Esophagus muscularis mucosa (tissue), 4 donors: ENCODE measurements at regions not wholly inside any gene's neighbourhood (a gene's known extent, or its start where the extent isn't known, plus 50 kb on each side); places are given as distances from the start of the nearest gene placed in this dataset.

Experiments used
- DNase-seq: peaks from one replicate; pipeline ENCODE4 v3.0.0-alpha.2; 2017; ENCODE audit errors: extremely low spot score
- H3K27ac ChIP-seq, 4 donors: fragments of 200-600 bp; sonication (generic); replicated peaks in 1 of 4; 1 replicate in 3 of 4; 2 replicates in 1 of 4; pipeline ENCODE4 v1.5.1; 2016 to 2019; ENCODE audit warnings: mild to moderate bottlenecking in 1 of 4
- H3K27me3 ChIP-seq, 4 donors: fragments of 200-600 bp; sonication (generic); one replicate each; pipeline versions ENCODE4 v1.5.1 to v1.6.0; 2016 to 2019
- H3K36me3 ChIP-seq, 4 donors: fragments of 200-600 bp; sonication (generic); one replicate each; pipeline ENCODE4 v1.5.1; 2016 to 2019
- H3K4me1 ChIP-seq, 4 donors: fragments of 200-600 bp; sonication (generic); one replicate each; pipeline ENCODE4 v1.5.1; 2016 to 2019
- H3K4me3 ChIP-seq, 4 donors: fragments of 200-600 bp; sonication (generic); 1 replicate in 2 of 4; 2 replicates in 2 of 4; pipeline ENCODE4 v1.5.1; 2016 to 2019; ENCODE audit warnings: mild to moderate bottlenecking in 4 of 4, moderate library complexity in 1 of 4
- H3K9me3 ChIP-seq, 4 donors: fragments of 200-600 bp; sonication (generic); 1 replicate in 3 of 4; 2 replicates in 1 of 4; pipeline ENCODE4 v1.5.1; 2016 to 2019
- EP300 ChIP-seq: sonication (generic); formaldehyde crosslinking; IDR thresholded peaks from one replicate; pipeline ENCODE4 v1.6.1; 2017; ENCODE audit warnings: antibody characterized with exemption
- POLR2A ChIP-seq: fragments of 450-650 bp; IDR thresholded peaks from one replicate; pipeline ENCODE4 v1.6.1; 2017; ENCODE audit warnings: antibody characterized with exemption, moderate library complexity, mild to moderate bottlenecking, low read depth
- POLR2AphosphoS5 ChIP-seq, 2 donors: sonication (generic); formaldehyde crosslinking; IDR thresholded peaks; one replicate each; pipeline ENCODE4 v1.6.1; 2017; ENCODE audit warnings: antibody characterized with exemption in 2 of 2
- WGBS: methylation state at CpG from one replicate; pipeline ENCODE4 v1.1.5; 2018; 5-methylcytosine and 5-hydroxymethylcytosine counted together
- intact Hi-C: fragments of 100-400 bp; cut with DNase I; formaldehyde crosslinking; loops from one replicate; pipeline ENCODE4 v1.15.1; 2023
- TF ChIP-seq, protein P1 (sequence below), 3 experiments: fragments of 200-600 bp in 2 of 3; fragments of 450-650 bp in 1 of 3; sonication (generic) in 2 of 3; IDR thresholded peaks; one replicate each; pipeline ENCODE4 v1.5.1; 2017 to 2019; ENCODE audit warnings: antibody characterized with exemption in 3 of 3, mild to moderate bottlenecking in 2 of 3, moderate library complexity in 1 of 3

GRCh38 chr10:2852574-2853323 is 214.6 kb upstream of the PFKP start:
- TF ChIP-seq POLR2AphosphoS5 (IDR thresholded peaks at IDR 0.05) (no peak), EP300 (no peak), POLR2A (no peak)
- TF ChIP-seq, protein P1, sequence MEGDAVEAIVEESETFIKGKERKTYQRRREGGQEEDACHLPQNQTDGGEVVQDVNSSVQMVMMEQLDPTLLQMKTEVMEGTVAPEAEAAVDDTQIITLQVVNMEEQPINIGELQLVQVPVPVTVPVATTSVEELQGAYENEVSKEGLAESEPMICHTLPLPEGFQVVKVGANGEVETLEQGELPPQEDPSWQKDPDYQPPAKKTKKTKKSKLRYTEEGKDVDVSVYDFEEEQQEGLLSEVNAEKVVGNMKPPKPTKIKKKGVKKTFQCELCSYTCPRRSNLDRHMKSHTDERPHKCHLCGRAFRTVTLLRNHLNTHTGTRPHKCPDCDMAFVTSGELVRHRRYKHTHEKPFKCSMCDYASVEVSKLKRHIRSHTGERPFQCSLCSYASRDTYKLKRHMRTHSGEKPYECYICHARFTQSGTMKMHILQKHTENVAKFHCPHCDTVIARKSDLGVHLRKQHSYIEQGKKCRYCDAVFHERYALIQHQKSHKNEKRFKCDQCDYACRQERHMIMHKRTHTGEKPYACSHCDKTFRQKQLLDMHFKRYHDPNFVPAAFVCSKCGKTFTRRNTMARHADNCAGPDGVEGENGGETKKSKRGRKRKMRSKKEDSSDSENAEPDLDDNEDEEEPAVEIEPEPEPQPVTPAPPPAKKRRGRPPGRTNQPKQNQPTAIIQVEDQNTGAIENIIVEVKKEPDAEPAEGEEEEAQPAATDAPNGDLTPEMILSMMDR (IDR thresholded peaks at IDR 0.05): no peak
- intact Hi-C loops: no loop called here
- no peaks in the 10 kb centered on the region for H3K36me3 ChIP-seq

DNA sequence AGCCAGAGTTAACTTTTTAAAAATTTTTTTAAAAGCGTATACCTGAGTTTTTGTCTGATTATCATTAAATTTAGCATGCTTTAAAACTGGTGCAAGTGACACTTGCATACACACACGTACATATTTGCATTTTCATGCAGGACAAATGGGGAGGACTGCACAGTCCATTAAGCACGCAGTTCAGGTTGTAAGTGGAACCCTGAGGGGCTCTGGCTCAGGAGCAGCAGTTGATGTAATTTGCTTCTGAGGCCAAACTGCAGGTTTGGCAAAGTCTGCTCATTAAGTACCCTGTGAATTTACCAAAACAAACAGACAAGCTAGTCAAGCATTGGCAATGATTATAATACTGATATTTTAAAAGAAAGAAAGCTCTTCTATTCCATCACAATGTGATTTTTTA is 215.8 kb upstream of the PFKP start:
- intact Hi-C loops: no loop called here
- Histone ChIP-seq H3K4me3 (no peak overlapping the region), H3K36me3 (no peaks in the 10 kb centered on the region), H3K9me3 (no peaks in the 10 kb centered on the region), H3K4me1 (no peaks in the 10 kb centered on the region), H3K27ac (no peak overlapping the region), H3K27me3 (peaks cover 0 to 14% (median 0%) of the 10 kb centered on the region in 4 donors)
- TF ChIP-seq POLR2AphosphoS5 (IDR thresholded peaks at IDR 0.05): no peak
- TF ChIP-seq, protein P1 (IDR thresholded peaks at IDR 0.05): no peak
- TF ChIP-seq POLR2A: no peak
- TF ChIP-seq EP300: no peak
- no peak for DNase-seq
- WGBS: 77% methylated on average over 3 of the region's 3 CpGs

More at GRCh38 chr10:2852574-2853323, 214.6 kb upstream of the PFKP start:
- no peak overlapping the region for H3K4me3 ChIP-seq
- DNase-seq: no peak
- H3K4me1 ChIP-seq: no peaks in the 10 kb centered on the region
- H3K9me3 ChIP-seq: no peaks in the 10 kb centered on the region
- no peak overlapping the region for H3K27ac ChIP-seq
- peaks cover 0 to 14% (median 0%) of the 10 kb centered on the region in 4 donors for H3K27me3 ChIP-seq
- WGBS: 52% methylated on average over 2 of the region's 2 CpGs

- no peaks in the 10 kb centered on the region for H3K4me1 ChIP-seq
- intact Hi-C loops: no loop called here
- no peaks in the 10 kb centered on the region for H3K36me3 ChIP-seq
- H3K27me3 ChIP-seq: peaks cover 0 to 5% (median 0%) of the 10 kb centered on the region in 4 donors
- peak; percentile 75 for DNase-seq
- H3K27ac ChIP-seq: no peak overlapping the region
- H3K4me3 ChIP-seq: no peak overlapping the region
- TF ChIP-seq POLR2AphosphoS5 (IDR thresholded peaks at IDR 0.05) (no peak), EP300 (no peak), POLR2A (no peak)
- TF ChIP-seq, protein P1 (IDR thresholded peaks at IDR 0.05): no peak
- H3K9me3 ChIP-seq: no peaks in the 10 kb centered on the region
- 98% methylated on average over 4 of the region's 5 CpGs for WGBS
Observed at GRCh38 chr10:2850202-2850601, 217.1 kb upstream of the PFKP start.

- Histone ChIP-seq H3K9me3 (no peaks in the 10 kb centered on the region), H3K36me3 (no peaks in the 10 kb centered on the region), H3K27ac (no peak overlapping the region), H3K4me1 (no peaks in the 10 kb centered on the region), H3K27me3 (no peaks in the 10 kb centered on the region), H3K4me3 (no peak overlapping the region)
- intact Hi-C loops: no loop called here
- TF ChIP-seq EP300 (no peak), POLR2A (no peak), POLR2AphosphoS5 (IDR thresholded peaks at IDR 0.05) (no peak)
- TF ChIP-seq, protein P1 (IDR thresholded peaks at IDR 0.05): no peak
- peak; percentile 78 for DNase-seq
- WGBS: 89% methylated on average over 5 of the region's 5 CpGs
Observed at GRCh38 chr10:2844925-2845324, 222.4 kb upstream of the PFKP start.
